Hematopoietic multipotent progenitor cell treated with erythropoietin and hydrocortisone succinate and interleukin-3 and kit ligand, for 17 days (in vitro differentiated cells): ENCODE measurements at regions not wholly inside any gene's neighbourhood (a gene's known extent, or its start where the extent isn't known, plus 50 kb on each side); places are given as distances from the start of the nearest gene placed in this dataset.
A peak's percentile ranks its signal among the peaks of the same experiment; 100 is the strongest.
"Not testable (repeated sequence)": the region's sequence is repeated elsewhere in the genome, so short reads cannot be mapped to it uniquely, and the experiment has no call there.

Experiments used
- DNase-seq: peaks from one replicate; pipeline ENCODE4 v3.0.0-alpha.2; 2015; ENCODE audit warnings: low spot score

DNA sequence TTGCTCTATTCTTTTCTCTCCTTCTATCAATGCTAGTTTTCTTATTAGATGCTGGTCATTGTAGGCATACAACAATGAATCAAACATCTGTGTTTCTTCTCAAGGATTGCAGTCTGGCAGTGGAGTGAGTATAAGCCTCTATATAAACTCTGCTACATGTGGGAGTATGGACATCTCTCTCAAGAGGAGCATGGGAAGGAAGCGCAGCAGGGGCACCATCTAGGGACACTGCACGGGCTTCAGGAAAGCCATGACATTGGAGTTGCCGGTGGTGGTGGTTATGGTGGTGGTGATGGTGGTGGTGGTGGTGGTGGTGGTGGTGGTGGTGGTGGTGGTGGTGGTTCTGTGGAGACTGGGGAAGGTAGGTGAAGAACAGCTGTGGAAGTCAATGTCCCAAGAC lies 462.6 kb downstream of the RNF144A start:
- no peak for DNase-seq

DNA sequence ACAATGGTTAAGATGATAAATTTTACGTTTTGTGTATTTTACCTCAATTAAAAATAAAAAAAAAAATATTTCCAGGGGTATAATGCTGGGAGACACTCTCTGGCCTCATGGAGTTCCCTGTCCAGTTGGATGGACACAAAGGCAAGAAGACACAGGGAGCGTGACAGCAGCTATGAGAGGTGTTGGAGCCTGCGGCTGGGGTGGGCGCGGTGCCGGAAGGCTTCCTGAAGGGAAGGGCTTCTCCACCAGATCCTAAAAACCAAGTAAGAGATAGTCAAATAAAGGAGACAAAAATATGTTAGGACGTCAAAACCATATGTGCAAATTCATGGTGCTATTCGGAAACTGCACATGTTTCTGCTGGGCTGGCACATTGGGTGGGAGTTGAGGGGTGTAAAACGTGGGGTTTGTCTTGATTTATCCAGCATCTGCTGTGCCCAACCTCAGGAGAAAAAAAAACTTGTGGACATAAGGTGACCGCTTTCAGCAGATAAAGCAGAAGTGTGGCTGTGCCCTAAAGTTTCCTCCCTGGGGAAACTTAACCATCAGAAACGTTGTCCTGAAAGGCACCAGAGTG lies 467.6 kb downstream of the RNF144A start:
- no peak for DNase-seq

DNA sequence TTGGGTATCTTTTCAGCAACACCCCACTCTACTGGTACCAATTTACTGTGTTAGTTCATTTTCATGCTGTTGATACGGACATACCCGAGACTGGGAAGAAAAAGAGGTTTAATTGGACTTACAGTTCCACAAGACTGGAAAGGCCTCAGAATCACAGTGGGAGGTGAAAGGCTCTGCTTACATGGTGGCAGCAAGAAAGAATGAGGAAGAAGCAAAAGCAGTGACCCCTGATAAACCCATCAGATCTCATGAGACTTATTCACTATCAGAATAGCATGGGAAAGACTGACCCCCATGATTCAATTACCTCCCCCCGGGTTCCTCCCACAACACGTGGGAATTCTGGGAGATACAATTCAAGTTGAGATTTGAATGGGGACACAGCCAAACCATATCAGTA lies 473.1 kb downstream of the RNF144A start:
- not testable (repeated sequence) for DNase-seq

DNA sequence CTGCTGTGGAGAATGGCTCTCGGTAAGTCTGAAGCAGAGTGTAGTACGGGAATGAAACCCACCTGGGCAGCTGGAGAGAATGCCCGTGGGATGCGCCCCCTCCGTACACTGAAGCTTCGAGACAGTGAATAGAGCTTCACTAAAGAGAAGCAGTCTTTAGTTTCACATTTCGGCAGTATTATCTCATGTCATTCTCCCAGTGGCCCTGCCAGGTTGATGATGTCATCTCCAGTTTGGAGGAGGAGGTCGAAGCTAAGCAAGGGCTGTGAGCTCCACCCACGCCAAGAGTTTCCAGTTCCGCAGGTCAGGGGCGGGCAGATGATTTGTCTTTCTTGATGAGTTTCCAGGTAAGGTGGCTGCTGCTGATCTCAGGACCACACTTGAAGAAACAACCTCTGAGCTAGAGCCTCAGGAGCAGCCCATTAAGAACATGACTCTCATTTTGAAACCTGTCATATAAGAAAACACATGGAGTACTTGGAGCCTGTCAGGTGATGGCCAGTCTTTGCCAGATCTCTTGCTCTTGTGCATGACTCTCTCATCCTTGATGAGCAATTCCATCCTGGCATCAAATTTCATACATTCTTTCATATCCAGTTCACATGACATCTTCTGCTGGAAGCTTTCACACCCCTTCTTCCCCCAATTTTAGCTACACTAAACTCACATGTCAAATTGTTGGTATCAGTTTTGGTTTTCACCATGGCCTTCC lies 475.0 kb downstream of the RNF144A start:
- no peak for DNase-seq

DNA sequence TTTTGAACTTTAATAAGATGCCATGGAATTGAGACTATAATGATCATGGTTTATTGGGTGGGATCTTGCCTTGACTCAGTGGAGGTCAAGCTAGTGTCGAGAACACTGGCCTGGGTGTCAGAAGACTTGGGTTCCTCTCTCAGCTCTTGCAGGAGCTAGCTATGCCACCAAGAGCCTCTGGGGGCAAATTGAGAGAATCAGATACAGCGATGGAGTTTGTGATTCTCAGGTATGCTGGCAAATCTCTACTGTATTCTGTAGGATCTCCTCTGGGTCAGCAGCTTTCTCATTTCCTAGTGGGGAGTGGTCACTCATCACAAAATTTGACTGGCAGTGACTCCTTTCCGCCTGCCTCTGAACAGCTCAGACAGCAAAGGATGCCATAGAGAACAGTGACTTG lies 477.0 kb downstream of the RNF144A start:
- no peak for DNase-seq

DNA sequence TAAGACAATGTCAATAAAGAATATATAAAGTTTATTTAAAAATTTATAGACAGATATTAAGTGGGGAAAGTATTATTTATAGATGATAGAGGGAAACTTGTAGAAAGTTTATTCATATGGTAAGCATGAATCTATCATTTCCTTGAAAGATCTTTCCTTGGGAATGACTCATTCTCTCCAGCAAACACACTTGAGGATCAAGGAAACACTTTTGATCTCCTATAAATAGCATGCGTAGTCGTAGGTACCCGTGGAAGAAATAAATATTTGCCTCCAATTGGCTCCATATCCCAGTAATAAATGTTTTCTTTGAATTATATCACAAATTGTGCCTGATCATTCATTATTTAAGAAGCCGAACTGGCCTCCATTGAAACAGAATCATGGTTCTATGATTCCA lies 483.4 kb downstream of the RNF144A start:
- DNase-seq = no peak

DNA sequence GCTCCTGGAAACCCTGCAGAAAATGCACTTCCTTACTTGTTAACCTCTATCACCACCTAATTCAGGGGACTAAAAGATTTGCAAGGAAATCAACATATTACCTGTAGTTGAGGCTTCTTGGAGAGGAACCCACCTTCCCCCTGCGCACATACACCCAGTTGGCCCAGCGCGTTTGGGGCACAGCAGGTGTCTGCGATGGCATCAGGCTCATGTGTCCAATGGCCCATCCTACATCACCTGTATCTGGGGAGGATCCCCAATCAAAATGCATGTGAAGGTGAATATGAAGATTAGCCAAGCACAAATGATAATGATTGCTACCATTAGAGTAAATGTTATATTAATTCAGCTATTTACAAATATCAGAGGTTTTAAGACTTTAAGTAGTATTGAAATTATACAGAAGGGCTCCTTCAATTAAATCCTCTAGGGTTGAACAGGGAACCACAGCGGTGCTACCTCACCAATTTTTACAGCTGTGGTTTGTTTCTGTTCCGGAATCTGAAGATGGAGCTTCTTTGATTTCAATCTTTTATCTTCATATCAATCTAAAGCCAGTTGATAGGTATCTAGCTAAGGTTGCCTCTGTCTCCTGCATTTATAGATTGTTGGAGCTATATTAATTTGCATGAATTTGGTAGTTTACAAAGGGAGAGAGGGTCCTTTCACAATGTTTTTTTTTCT lies 486.0 kb downstream of the RNF144A start:
- no peak for DNase-seq

DNA sequence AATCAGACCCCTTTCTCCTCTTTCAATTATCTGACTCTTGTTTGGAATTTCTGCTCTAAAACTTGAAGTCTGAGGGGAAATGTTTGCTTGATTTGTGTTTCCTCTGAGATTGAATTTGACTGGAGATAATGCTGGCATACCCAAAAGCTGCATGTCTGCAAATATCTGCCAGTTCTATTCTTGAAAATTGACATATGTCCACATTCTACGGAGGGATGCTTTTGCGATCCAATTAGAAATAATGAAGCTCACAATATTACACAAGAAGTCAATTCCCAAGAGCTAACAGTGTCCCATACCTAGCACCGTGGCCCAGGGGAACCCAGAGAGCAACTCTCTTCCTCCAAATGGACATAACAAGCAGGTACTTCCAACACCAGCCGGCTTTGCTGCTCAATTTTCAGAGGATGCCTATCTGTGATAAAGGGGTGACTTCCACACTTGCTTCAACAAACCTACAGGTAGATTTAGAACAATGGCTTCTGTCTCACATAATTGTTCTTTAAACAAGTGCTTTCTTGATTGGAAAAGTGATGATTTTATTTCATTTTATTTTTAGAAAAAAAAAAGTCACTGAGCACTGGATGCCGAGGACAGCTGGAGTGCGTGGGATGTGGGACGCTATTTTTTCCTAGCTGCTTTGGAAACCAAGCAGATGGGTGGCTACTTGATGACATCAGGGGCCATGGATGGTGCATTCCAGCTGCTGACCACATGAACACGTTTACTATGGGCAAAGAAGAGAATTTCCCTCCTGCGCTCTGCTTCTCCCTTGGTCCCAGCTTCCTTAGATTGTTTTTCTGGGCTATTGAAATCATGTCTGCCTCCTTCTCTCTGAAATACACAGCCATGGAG lies 488.9 kb downstream of the RNF144A start:
- no peak for DNase-seq

DNA sequence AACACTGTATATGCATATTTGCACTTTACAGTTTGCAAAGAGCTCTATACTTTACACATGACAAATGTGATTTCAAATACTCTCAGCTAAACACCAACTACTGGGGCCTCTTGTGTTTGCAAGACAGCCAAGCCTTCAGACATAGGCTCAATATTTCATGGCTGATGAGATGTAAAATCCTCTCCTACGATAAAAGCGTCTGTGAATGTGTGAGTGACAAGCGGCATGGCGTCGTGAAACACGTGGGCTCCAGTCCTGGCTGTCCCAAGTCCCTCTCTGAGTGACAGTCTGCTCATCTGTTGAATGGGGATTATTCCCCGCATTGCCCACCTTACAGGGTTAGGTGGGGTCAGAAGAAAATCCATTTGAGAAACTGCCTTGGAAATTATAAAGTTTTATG lies 489.8 kb downstream of the RNF144A start:
- no peak for DNase-seq

DNA sequence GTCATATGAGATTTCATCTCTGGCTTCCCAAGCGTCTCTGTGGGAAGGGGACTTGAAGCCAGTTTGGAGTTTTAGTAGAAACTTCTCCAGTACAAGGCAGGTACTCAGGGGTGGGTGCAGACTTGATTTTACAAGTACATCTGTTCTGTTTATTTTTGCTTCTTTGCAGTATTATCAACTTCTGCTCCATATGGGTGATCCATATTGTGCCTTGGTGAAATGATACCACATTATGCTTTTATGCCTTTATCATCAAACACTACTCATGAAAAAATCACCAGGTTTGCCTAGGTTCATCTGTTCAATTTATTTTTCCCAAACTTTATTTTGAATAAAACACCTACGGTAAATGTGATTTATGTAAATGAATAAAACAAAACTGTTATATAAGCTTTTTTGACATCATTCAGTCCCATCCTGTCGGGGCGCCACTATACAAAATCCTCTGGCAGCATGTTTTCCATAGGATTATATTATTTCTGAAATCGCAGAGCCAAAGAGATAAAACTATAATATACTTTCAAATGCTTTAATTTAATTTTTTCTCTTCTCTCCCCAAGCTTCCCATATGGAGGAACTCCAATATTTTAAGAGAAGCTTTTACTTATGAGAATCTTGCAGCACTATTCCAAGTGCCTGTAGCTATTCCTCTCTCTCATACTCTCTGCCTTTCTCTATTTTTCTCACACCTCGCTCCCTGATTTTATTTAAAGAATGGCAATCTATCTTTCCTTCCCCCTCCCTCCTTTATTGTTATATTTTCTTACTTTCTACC lies 490.9 kb downstream of the RNF144A start:
- DNase-seq = no peak

DNA sequence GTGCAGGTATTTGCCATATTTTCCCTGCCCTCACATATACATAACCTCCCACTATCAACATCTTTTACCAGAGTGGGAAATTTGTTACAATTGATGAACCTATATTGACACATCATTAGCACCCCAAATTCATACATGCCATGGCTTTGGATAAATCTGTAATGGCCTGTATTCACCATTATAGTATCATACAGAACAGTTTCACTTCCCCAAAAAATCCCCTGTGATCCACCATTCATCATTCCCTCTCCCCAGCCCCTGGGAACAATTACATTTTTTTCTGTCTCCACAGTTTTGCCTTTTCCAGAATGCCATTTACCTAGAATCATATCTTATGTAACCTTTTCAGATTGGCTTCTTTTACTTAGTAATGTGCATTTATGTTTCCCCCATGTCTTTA lies 494.5 kb downstream of the RNF144A start:
- no peak for DNase-seq

DNA sequence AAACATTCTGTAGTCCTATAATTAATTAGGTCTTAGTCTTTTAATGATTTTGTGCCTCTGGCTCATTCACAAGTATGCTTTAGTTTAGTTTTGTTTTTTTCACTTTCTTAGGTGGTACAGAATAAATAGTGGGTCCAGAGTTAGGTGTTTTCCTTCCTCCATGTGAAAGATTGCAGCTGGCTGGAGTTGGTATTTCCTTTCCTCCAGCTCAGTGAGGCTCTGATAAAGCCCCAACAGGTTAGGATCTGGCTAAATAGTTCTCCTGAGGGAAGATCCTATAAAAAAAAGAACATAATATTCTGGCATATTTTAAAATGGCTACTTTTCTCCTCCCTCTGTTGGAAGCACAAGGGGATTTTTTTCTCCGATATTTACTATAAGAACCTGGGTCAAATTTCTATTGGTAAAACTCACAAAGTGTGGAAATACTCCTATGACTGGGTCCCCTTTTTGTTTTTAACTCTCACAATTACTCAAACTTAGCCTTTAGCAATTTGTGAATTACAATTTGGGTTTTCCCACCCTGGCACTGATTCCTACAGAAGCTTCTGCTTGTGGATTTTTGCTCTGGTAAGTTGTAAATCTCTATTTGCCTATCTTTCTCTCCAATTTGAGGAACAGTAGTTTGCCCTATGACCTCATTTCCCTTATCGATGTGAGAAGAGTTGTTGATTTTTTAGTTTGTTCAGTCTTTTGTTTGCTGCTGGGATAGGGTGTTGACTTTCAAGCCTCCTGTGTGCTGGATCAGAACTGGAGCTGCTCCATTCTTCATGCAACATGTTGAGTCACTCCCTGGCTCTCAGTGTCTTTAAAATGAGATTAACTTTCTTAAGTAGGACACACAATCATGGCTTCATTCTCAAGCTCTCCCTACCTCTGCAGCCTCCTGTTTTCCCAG lies 500.9 kb downstream of the RNF144A start:
- no peak for DNase-seq

DNA sequence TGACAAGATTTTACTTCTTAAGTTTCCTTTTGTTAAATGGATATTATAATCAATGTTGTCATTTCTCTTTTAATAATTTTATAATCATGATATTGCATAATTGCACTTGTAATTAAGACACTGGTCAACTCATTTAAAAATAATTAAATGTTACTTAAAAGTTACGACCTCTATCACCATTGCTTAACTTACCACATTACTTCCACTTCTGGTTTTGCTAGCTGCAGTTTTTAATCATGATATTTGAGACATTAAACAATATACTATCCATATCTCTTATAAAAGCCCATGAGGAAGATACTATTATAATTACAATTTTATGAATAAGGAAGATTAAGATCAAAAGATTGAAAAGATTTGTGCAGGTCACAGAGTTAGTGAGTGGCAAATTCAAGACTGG lies 502.0 kb downstream of the RNF144A start:
- DNase-seq = no peak

DNA sequence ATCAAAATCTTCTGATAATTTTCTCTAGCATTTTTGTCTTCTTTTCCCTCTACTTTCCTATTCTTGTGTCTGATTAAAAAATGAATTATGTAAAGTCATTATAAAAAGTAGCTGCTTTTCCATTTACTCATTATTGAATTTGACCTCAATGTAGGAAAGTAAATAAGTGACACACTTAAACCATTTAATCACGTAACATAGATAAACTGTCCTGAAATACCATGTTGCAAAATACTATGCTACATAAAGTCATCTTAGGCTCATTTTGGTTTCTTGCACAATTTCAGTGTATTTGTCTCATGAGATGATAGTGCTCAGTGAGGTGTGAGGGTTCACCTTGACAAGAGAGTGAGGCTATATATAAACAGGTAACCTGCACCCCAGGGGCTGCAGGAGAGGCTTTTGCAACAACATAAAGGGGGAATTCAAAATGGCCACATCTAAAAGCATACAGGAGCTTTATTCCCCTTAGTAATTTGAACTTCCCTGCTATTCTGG lies 502.7 kb downstream of the RNF144A start:
- DNase-seq = no peak

DNA sequence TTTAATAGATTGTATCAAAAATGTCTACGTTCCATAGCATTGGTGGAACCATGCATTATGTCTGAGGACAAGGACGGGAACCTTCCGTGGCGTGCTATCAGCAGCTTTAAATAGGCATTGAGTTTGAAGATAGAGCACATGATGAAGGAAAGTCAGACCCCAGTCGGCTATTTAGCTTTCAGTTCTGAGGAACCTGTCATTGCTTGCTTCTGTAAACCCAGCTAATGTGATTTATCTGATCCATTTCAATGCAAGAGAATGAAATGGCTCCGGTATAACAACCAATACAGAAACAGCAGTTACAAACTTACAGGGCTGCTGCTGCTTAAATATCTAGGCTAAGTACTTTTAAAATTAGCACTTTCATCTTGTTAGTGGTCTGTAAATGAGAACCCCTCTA lies 503.3 kb downstream of the RNF144A start:
- no peak for DNase-seq

DNA sequence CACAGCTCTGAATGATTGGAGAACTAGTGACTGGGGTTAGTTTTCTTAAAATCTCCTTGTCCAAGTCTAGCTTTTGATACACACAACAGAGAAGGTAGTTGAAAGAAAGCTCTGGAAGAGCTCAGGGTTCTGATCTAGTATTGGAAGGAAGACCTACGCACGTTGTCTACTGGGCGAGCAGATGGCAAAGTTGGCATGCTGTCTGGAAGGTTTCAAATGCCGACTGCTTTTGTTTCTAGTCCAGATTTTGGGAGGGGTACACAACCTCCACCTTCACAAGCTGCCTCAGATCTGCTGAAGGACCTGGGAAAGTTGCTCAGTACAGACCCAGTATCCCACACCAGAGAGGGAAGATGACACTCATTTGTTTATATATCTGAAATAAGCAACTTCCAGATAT lies 507.3 kb downstream of the RNF144A start:
- DNase-seq = no peak

DNA sequence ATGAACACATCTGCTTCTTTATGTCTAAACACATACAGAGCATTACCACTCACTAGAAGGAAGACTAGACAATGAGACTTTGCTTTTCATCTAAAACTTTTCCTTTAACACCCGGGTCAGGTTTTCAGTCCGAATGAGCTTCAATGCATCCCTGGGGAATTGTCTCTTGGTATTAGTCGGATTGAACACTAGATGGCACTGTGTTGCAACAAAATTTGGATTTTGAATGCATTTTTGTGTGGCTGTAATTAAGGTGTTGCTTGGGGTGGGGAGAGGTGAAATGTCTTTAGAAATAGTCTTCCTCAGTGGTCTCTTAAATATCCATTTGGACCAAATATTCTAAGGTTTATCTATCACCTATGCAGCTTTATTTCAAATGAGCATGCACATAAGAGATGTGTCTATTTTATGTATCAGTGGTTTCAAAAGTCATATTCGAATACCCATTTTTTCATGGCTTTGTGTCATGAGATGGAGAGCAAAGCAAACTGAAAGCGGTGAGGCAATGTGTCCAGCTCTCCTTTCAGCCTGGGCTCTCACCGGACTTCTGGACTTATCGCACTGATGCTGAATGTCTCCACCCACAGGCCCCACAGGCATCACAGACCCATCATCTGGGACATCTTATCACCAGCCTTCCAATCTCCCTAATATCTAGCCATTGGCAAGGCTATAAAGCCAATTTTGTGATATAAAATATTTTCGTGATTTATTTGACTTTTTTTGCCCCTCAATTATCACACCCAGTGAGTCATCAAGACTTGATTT lies 510.3 kb downstream of the RNF144A start:
- DNase-seq = peak; percentile 35

DNA sequence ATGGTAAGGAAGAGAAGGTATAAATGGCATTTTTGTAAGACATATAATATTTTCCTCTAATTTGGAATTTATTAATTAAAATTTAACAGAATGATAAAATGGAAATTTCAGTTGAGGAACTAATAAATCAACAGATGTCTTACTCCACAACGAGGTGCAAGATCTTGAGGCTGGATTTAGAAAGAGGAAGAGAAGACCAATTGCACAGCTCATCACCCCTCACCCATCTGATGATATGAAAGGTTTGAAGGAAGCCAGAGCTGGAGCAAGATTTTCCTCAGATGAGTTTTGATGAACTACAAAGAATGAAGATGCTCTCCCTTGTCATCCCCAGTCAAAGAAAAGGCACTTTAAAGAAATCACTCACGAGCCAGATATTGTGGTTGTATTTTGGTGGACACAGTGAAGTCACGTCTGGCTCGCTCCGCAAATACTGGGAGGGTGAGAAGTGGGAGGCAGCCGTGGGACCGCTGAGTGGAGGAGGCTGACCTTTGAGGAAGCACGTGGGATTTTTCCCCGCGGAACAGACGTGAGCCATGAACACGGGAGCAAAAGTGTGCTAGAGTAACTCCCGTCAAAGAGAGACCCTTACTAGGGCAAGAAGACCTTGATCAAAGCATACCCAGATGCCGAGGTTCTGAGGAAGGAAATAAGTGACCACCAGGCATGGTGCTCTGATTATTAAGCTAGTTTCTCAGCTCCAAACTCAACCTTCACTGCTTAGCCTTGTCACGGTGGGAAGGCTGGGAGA lies 511.4 kb downstream of the RNF144A start:
- no peak for DNase-seq

DNA sequence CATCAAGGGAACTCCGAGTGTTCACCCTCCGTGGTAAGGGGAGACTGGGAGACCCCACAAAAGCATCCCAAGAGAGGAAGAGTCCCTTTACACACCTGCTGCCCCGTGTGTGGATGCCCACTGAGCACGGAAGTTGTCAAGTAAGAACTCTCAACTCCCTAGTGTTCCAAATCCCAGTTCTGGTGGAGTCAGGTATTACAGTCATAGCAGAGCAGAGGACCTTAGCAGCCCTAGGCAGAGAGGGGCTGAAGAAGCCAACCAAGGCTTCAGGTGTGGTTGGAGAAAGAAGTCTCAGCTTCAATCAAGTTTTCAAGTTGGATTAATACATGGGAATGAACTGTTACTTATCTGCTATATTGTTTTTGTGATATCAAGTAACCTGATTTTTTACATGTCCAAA lies 512.5 kb downstream of the RNF144A start:
- DNase-seq = no peak
